Ramos (cell line): ENCODE measurements at regions not wholly inside any gene's neighbourhood (a gene's known extent, or its start where the extent isn't known, plus 50 kb on each side); places are given as distances from the start of the nearest gene placed in this dataset.
"Not testable (repeated sequence)": the region's sequence is repeated elsewhere in the genome, so short reads cannot be mapped to it uniquely, and the experiment has no call there.

Experiments used
- in situ Hi-C: fragments of 300-500 bp; cut with MboI; formaldehyde crosslinking; loops from one replicate; pipeline ENCODE4 v1.14.3; 2022; ENCODE audit warnings: low sequenced_read_pairs; ENCODE audit not compliant: unreplicated experiment

DNA sequence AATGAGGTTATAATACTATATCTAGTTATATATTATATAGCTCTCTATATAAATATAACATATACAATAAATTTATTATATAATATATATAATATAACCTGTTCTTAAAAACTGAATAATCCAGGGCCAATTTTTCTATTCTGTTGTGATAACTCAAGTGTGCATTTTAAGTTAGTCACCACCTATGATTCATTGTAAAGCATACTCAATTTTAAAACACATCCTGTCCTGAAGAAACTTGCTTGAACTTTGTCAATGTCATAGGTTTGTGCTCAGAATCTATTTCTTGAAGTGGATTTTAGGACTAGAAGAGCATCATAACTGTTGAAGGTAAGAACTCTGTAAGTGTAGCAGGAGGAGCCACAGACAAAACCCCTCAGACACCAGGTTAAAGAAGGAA, 1209.8 kb downstream of the REEP3 start:
- in situ Hi-C loops, result no loop called here

DNA sequence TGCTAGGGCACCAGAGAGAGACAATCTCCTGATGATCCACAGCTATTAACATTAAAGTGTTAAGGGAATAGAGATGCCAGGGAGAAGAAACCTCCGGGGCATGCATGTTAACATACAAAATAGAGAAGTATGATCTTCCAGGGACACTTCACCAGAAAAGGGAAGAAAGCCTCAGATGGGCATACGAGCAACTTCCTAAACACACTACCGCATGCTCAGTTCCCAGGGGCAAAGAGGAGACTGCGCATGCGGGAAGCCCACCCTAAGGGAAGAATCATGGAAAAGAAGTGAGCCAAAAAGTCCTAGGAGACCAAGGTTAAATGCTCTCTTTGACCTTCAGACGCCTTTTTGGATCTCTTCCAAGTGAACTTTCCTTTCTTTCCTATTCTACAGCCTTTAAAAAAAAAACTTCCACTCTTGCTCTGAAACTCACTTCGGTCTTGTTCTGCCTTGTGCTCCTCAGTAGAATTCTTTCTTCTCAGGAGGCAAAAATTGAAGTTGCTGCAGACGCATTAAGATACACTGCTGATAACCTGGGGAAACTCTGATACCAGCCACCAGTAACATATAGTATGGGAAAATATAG, 1211.3 kb downstream of the REEP3 start:
- in situ Hi-C loops, result no loop called here

DNA sequence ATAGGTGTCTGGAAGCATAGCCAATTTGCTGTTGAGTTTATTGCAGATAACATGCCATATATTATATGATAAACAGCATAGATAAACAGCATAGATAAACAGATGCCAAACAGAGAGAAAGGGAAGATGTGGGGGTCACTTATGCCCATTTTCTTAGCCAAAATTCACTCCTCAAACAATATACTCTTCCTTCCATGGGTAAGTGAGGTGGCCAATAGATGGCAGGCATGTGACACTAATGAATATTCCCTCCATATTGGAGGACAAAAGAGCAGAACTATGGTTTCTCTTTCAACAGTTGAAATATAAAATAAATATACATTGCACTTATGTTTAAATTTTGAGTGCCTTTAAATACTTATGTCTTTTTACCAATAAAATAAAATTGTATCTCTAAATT, 1212.8 kb downstream of the REEP3 start:
- in situ Hi-C loops, result no loop called here

DNA sequence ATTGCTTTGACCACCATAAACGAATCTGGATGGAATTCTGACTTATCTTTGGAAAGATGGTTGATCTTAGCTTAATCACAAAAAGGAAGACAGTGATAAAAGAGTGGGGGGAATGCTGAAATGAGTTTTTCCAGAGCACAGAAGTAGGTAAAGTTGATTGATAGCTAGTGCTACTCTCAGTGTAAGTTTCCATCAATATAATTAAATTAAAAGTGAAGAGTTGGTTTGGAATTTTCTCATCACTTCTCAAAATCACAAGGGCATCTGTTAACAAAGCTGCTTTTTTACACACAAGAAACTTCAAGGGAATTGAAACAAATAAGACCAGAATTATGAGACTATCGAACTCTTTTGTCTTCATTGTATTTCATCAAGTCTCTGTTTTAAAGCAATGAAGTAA, 1217.3 kb downstream of the REEP3 start:
- in situ Hi-C loops, result no loop called here

DNA sequence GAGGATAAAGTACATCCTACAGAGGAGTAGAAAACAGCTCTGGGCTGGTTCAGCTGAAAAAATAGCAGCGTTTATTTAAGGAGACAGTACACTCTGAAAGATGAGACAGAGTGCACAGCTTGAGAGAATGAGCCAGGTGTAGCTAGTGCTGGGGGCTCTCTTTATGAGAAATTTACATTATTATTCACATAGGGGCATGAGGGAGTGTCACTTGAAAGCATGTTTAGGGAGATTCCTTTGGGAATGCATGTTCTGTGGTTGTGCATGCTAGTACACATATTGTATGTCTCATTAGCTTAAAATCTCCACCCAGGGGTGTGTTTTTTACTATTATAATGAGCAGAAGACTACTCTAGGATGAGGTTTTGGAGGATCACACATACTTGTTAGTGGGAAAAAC, 1224.4 kb downstream of the REEP3 start:
- in situ Hi-C loops, result no loop called here

DNA sequence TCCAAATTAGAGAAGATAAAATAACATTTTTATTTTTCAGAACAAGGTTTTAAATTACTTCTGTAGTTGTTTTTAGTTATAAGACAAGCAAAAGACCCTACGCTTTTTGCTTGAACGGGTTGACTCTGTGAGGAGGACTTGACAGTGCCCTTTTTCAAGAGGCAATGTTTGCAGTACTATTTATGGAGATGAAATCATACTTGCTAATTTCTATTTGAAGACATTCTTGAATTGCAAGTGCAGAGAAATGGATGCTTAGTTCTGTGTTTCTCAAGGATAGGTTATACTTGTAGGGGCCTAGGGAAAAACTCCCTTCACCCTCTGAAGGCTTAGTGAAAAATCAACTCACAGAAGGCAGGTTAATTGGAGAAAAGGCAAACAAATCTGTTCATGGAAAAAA, 1229.5 kb downstream of the REEP3 start:
- in situ Hi-C loops, result no loop called here

DNA sequence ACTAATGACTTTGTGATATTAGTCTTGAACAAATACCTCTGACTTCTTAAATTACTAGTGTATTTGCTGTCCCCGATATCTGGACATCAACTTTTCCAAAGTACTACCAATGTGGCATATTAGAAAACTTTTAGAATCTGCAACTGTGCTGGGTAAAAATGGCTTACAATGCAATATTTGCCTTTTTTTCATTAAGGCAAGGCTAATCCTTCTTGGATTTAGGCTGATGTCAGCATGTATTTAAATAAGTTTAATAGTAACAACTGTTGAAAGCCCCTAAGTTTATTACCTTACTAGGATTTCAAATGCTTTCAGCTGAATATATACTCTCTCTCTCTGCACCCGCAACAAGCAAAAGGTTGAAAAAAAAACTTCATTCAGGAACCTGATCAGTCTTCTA, 1232.3 kb downstream of the REEP3 start:
- in situ Hi-C loops, result no loop called here

DNA sequence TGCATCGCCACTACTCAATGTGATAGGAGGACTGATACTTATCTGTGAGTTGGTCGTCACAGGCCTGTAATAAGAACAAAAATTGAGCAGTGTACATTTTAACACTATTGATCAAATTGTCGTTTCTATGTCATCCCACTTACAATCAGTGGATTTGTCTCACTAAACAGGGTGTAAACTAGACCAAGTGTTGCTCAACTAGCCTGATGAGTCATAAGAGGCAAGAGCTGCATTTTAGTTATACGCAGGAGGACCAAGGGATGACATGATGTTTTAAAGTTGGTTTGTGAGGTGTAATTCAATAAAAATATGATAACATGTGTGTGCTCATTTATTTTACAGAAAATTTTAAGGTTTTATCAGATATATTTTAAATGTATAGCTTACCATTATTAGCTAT, 1239.2 kb downstream of the REEP3 start:
- in situ Hi-C loops, result no loop called here

DNA sequence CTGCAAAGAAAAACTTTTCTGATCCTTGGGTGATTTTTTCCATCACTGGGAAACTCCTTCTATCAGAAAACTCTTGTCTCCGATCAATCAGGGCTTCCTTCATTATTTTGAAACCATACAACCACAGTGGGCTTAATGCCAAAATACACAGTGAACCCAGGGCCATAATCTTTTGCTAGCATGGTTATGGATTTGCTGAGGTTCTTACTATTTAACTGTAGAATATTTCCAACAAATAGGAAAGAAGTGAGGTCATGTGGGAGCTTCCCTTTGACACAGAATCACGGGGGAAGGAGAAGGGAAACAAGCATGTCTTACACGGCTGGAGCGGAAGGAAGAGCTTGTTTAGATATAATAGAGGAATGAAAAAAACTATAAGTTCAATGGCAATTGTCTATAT, 1241.7 kb downstream of the REEP3 start:
- in situ Hi-C loops, result no loop called here

DNA sequence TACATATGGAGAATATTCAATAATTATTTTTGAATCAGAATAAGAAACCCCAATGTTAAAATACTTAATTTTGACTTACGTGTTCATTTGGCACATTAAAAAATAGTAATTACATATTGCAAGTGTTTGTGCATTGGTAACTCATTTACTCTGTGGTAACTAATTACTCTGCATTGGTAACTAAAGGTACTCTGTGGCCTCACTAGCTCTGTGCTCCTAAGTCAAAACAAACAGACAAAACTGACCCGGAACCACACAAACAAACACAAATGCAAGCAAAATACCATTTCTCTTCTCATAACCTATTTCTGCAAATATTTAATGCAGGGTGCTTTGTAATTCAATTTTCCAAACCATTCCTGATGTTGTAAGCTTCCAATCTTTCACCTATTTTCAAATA, 1244.3 kb downstream of the REEP3 start:
- in situ Hi-C loops, result no loop called here

DNA sequence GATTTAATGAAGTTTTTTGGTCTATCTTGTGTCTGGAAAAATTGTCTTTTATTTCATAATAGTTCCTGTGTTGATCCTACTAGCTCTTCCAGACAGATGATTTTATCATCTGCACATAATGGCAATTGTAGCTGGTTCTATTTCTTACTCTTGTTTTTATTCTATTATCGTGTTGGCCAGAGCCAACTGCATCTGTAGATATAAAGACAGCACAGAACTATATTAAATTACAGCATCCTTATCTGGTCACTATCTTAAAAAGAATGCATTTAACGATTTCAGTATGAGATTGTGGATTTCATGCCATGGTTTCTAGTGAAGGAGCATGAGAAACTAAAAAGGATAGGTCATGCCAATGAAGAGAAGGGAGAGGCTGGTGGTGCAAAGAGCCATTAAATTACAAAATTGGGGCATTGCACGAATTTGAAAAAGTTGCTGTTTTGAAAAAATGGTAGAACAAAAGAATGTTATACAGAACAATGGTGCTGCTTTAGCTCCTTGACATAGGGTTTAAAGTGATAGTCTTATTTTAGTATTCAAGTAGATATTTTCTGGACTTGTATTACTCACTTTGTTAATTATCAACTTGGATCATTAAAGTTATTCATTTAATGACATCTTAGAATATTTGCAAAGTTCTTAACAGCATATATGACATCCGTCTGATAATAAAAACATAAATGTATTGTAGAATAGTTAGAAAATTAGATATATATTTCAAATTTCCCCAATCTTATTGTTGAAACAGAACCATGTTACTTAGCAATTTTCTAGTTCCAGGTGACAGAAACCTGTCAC, 1250.3 kb downstream of the REEP3 start:
- in situ Hi-C loops, result no loop called here

DNA sequence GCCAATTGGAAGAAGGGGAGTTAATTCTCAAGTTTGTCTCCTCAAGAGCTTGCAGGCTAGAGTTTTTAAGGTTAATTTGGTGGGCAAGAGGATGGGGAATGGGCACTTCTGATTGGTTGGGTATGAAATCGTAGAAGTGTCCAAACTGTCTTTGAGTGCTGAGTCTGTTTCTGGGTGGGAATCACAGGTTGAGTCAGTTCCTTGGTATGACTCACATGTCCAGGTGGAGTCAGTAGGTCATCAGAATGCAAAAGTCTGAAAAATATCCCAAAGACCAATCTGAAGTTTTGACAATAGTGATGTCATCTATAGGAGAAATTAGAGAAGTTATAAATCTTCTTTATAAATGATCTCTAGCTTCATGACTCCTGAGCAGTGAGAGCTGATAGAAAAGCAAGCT, 1252.2 kb downstream of the REEP3 start:
- in situ Hi-C loops, result no loop called here

DNA sequence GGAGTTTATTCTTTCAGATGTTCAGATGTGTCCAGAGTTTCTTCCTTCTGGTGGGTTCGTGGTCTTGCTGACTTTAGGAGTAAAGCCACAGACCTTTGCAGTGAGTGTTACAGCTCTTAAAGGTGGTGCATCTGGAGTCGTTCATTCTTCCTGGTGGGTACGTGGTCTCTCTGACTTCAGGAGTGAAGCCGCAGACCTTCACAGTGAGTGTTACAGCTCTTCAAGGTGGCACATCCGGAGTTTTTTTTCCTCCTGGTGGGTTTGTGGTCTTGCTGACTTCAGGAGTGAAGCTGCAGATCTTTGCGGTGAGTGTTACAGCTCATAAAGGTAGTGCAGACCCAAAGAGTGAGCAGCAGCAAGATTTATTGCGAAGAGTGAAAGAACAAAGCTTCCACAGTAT, 1263.2 kb downstream of the REEP3 start:
- in situ Hi-C loops, result not testable (repeated sequence)

DNA sequence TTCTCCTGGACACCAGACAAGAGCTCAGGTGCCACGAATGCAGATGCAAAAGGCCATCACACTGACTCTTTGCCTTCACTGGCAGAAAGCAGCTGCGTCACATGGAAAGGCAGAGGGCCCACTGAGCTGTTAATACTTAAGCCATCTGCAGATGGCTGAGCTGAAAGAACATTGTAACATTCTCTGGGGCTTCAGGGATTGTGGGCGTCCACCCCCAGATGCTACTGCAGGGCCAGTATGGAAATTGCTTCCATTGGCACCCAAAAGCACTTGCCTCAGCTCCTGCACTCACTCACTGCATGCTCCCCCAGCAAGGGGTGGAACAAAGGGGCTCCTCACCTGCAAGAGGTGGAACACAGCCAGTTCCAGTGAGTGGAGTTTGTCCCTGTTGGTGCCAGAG, 1264.6 kb downstream of the REEP3 start:
- in situ Hi-C loops, result no loop called here

DNA sequence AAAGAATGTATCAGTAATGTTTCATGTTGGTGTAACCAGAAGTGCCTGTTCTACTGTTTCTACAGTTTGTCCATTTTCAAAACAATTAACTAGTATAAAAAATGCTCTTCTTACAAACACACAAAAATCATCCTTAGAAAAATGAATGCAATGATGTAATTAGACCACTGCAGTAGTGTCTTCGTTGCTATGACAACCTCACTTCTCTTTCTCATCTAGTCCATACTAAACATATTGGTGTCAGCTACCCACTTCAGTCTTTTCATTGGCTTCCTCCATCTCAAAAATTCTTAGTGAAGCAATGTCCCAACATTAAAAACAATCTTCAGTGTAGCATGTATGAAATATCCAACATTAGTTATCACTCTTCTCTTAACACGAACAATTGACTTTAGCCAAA, 1265.8 kb downstream of the REEP3 start:
- in situ Hi-C loops, result no loop called here

DNA sequence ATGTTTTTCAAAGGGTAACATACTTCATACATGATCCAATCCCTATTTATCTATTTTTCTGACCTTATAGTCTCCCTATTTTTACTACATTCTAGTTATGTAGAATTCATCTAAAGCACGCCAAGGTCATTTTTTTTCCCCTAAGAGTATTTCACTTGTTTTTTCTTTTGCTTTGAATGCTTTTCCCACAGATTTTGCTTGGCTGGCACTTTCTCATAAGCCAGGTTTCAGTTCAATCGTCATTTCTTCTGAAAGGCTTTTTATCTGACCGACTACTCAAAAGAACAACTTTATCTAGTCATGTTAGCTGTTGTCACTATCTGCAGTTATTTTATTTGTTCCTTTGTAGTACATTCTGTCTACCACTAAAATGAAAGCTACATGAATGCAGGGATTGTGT, 1274.6 kb downstream of the REEP3 start:
- in situ Hi-C loops, result no loop called here

DNA sequence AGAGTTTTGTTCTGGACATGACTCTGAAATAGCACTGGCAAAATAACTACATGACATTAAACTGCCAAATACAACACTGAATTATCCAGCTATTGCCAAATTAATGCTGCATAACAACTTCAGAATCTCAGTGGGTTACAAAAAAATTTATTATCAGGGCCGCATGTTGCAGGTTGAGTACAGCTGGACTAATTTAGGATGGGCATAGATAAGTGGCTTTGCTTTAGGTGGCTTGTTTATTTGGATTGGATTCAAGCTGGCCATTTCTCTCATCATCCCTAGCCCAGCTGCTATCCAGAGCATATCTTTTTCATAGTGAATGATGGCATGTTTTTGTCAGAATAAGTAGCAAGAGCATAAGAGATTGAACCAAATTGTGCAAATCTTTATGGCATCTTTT, 1277.1 kb downstream of the REEP3 start:
- in situ Hi-C loops, result no loop called here

DNA sequence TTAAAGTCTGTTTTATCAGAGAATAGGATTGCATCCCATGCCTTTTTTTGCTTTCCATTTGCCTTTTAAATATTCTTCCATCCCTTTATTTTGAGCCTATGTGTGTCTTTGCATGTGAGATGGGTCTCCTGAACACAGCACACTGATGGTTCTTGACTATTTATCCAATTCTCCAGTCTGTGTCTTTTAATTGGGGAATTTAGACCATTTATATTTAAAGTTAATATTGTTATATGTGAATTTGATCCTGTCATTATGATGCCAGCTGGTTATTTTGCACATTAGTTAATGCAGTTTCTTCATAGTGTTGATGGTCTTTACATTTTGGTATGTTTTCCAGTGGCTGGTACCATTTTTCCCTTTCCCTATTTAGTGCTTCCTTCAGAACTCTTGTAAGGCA, 1287.0 kb downstream of the REEP3 start:
- in situ Hi-C loops, result not testable (repeated sequence)

DNA sequence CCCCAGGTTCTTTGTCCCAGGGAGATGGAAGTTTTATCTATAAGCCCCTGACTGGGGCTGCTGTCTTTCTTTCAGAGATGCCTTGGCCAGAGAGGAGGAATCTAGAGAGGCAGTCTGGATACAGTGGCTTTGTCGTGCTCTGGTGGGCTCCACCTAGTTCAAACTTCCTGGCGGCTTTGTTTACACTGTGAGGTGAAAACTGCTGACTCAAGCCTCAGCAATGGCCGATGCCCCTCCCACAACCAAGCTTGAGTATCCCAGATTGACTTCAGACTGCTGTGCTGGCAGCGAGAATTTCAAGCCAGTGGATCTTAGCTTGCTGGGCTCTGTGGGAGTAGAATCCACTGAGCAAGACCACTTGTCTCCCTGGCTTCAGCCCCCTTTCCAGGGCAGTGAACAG, 1288.8 kb downstream of the REEP3 start:
- in situ Hi-C loops, result not testable (repeated sequence)

DNA sequence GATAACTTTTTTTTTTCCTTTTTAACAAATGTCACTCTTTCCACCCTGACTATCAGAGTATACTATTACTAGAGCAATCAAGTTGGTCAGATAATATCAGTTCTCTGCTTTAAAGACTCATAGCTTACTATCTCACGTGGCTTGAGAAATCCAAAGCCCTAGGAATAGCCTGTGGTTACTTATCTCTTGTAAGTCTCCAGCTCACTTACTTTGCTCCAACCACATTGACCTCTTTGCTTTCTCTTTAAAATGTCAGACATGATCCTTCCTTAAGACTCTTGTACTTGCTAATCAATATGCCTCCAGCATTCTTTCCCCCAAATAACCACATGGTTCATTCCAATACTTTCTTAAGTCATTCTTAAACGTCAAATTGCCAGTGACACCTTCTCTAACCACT, 1292.2 kb downstream of the REEP3 start:
- in situ Hi-C loops, result no loop called here

DNA sequence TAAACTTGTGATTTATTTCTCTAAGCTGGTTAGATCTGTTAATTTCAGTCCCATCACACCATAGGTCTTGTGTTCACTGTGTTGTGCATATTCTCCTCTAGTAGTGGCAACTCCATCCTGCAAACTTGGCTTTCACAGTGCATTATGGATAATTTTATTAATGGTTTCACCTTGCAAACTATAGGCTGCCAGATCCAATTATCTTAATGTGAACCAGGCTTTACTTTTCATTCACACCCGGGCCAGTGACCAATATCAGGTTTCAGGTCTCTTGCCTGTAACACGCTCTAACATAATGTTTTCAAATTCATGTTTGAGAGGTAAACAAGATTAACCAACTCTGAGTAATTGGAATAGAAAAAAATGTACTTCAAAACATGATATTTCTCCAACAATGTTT, 1293.0 kb downstream of the REEP3 start:
- in situ Hi-C loops, result no loop called here

DNA sequence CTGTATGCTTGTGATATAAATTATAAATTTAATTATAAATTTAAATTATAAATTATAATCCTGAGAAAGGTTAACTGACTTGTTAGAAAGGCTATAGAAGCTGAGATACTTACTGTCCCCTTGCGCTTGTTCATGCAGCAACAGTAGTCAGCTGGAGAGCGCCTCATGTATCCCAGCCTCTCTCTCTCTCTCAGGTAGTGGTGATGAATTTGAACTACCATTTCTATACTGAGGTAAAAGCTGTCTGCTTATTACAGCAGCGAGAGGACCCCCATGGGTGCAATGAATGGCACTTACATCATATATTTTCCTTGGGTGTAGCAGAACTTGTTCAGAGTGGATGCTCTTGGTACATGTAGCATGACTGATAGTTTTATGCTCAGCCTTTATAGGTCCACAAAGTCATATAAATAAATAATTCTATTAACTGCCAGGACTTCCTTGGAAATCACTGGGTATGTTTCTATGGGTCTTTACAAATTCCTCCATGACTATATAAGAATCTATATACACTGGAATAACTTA, 1308.7 kb downstream of the REEP3 start:
- in situ Hi-C loops, result no loop called here
